Psoas muscle (tissue), 7 donors: ENCODE measurements at regions not wholly inside any gene's neighbourhood (a gene's known extent, or its start where the extent isn't known, plus 50 kb on each side); places are given as distances from the start of the nearest gene placed in this dataset.

Source experiments
- ATAC-seq, 4 donors: fragments of 200-7000 bp; cut with Tn5 transposase; one replicate each; pipeline ENCODE4 v1.9.1; 2020; ENCODE audit warnings: moderate library complexity in 3 of 4, mild to moderate bottlenecking in 2 of 4
- DNase-seq, 2 donors: peaks; one replicate each; pipeline ENCODE4 v3.0.0-alpha.2; 2020
- H3K27ac ChIP-seq: fragments of 200-600 bp; one replicate; pipeline ENCODE4 v1.8.0; 2022
- H3K27me3 ChIP-seq, 3 donors: fragments of 200-600 bp in 1 of 3; one replicate each; pipeline versions ENCODE4 v1.6.1 to v1.8.0; 2013 to 2022; ENCODE audit warnings: low read length in 2 of 3, mild to moderate bottlenecking in 2 of 3, moderate library complexity in 1 of 3; ENCODE audit not compliant: insufficient read depth in 3 of 3
- H3K36me3 ChIP-seq, 2 donors: fragments of 200-600 bp in 1 of 2; one replicate each; pipeline versions ENCODE4 v1.6.1 to v1.8.0; 2013 to 2022; ENCODE audit warnings: low read depth in 1 of 2, mild to moderate bottlenecking in 1 of 2, moderate library complexity in 1 of 2; ENCODE audit not compliant: insufficient read depth in 1 of 2
- H3K4me1 ChIP-seq: fragments of 200-600 bp; one replicate; pipeline ENCODE4 v1.8.0; 2022
- H3K4me3 ChIP-seq: fragments of 200-600 bp; one replicate; pipeline ENCODE4 v1.8.0; 2022; ENCODE audit warnings: mild to moderate bottlenecking
- H3K9me3 ChIP-seq: fragments of 200-600 bp; one replicate; pipeline ENCODE4 v1.8.0; 2022
- WGBS, 3 donors: extraction: QIAGEN DNeasy Blood & Tissue Kit; methylation state at CpG; one replicate each; pipeline versions ENCODE4 v1.1.6 to v1.1.7; 2013; 5-methylcytosine and 5-hydroxymethylcytosine counted together
- intact Hi-C, 2 donors: fragments of 100-400 bp; cut with DNase I; formaldehyde crosslinking; loops; one replicate each; pipeline versions ENCODE4 v1.11.0 to v1.14.2; 2022
- TF ChIP-seq, protein P1 (sequence below): fragments of 200-600 bp; IDR thresholded peaks from one replicate; pipeline ENCODE4 v1.8.0; 2022; ENCODE audit warnings: antibody characterized with exemption
- donor health status: healthy with polysubstance abuse.
- donor health status: DM: no; HTN: no; CAD: no; lungs with moderate emphysema.
- donor health status: Bipolar disorder and iron deficiency.
- donor health status: healthy.
- donor health status: DM: yes; HTN: yes; CAD: no.
- donor health status: DM: no; HTN: no; CAD: no.
- donor health status: DM: yes; HTN: yes; CAD: no.

GRCh38 chr4:101464596-101464995 lies 117.3 kb upstream of the PPP3CA start:
- H3K4me3 ChIP-seq, result no peak overlapping the region
- H3K27ac ChIP-seq, result no peak overlapping the region
- no peaks in the 10 kb centered on the region for H3K36me3 ChIP-seq
- H3K27me3 ChIP-seq, result no peaks in the 10 kb centered on the region
- 0 to 59% (median 41%) methylated on average over 1 to 2 of the region's 2 CpGs for WGBS, 3 donors
- ATAC-seq (no peak), DNase-seq (no peak)
- TF ChIP-seq, protein P1, sequence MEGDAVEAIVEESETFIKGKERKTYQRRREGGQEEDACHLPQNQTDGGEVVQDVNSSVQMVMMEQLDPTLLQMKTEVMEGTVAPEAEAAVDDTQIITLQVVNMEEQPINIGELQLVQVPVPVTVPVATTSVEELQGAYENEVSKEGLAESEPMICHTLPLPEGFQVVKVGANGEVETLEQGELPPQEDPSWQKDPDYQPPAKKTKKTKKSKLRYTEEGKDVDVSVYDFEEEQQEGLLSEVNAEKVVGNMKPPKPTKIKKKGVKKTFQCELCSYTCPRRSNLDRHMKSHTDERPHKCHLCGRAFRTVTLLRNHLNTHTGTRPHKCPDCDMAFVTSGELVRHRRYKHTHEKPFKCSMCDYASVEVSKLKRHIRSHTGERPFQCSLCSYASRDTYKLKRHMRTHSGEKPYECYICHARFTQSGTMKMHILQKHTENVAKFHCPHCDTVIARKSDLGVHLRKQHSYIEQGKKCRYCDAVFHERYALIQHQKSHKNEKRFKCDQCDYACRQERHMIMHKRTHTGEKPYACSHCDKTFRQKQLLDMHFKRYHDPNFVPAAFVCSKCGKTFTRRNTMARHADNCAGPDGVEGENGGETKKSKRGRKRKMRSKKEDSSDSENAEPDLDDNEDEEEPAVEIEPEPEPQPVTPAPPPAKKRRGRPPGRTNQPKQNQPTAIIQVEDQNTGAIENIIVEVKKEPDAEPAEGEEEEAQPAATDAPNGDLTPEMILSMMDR, result no peak
- peaks cover under 1% of the 10 kb centered on the region for H3K9me3 ChIP-seq
- no peaks in the 10 kb centered on the region for H3K4me1 ChIP-seq
- intact Hi-C loops, result no loop called here

- DNase-seq (no peak), ATAC-seq (no peak)
- Histone ChIP-seq H3K36me3 (no peaks in the 10 kb centered on the region), H3K27me3 (no peaks in the 10 kb centered on the region), H3K4me1 (no peaks in the 10 kb centered on the region), H3K4me3 (no peak overlapping the region), H3K9me3 (peaks cover 3% of the 10 kb centered on the region), H3K27ac (no peak overlapping the region)
- TF ChIP-seq, protein P1, result no peak
- intact Hi-C loops, result no loop called here
Observed at GRCh38 chr4:101458914-101459313, 111.6 kb upstream of the PPP3CA start.

- H3K4me1 ChIP-seq, result no peaks in the 10 kb centered on the region
- intact Hi-C loops, result no loop called here
- 83 to 87% (median 87%) methylated on average over 5 of the region's 5 CpGs for WGBS, 3 donors
- H3K27ac ChIP-seq, result no peak overlapping the region
- no peaks in the 10 kb centered on the region for H3K36me3 ChIP-seq
- DNase-seq, result no peak
- no peaks in the 10 kb centered on the region for H3K27me3 ChIP-seq
- H3K9me3 ChIP-seq, result peaks cover 3% of the 10 kb centered on the region
- ATAC-seq, result no peak
- no peak overlapping the region for H3K4me3 ChIP-seq
- TF ChIP-seq, protein P1, result no peak
Observed at GRCh38 chr4:101458473-101458872, 111.1 kb upstream of the PPP3CA start.

- no peak overlapping the region for H3K27ac ChIP-seq
- ATAC-seq, result no peak
- TF ChIP-seq, protein P1, result no peak
- H3K4me1 ChIP-seq, result no peaks in the 10 kb centered on the region
- DNase-seq, result no peak
- H3K36me3 ChIP-seq, result no peaks in the 10 kb centered on the region
- 41 to 61% (median 43%) methylated on average over 1 of the region's 1 CpG for WGBS, 3 donors
- H3K27me3 ChIP-seq, result no peaks in the 10 kb centered on the region
- H3K4me3 ChIP-seq, result no peak overlapping the region
- intact Hi-C loops, result no loop called here
- H3K9me3 ChIP-seq, result no peaks in the 10 kb centered on the region
Observed at GRCh38 chr4:101451086-101451485, 103.8 kb upstream of the PPP3CA start.

DNA sequence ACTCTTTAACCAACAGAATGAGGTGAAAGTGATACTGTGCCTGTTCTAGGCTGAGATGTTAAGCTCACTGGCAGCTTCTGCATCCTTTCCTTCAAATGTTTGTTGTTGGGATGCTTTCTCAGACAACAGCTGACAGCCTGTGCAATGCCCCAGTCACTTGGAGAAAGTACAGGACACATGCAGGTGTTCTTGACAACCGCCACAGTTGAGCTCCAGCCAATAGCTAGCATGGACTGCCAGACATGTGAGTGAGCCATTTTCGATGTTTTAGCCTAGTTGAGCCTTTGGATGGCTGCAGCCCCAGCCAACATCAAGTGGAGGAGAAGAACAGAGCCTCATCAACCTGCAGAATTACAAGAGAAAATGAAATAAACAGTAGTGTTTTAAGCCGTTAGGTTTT lies 94.1 kb upstream of the PPP3CA start:
- no peaks in the 10 kb centered on the region for H3K4me1 ChIP-seq
- H3K4me3 ChIP-seq, result no peak overlapping the region
- no peaks in the 10 kb centered on the region for H3K27me3 ChIP-seq
- TF ChIP-seq, protein P1, result no peak
- DNase-seq (no peak), ATAC-seq (no peak)
- WGBS, 3 donors, result 38 to 51% (median 43%) methylated on average over 3 of the region's 3 CpGs
- no peaks in the 10 kb centered on the region for H3K9me3 ChIP-seq
- intact Hi-C loops, result no loop called here
- no peak overlapping the region for H3K27ac ChIP-seq
- no peaks in the 10 kb centered on the region for H3K36me3 ChIP-seq
